Endothelial cell of umbilical vein (primary cell): ENCODE measurements at regions not wholly inside any gene's neighbourhood (a gene's known extent, or its start where the extent isn't known, plus 50 kb on each side); places are given as distances from the start of the nearest gene placed in this dataset.
A peak's percentile ranks its signal among the peaks of the same experiment; 100 is the strongest.

ENCODE experiments used
- BruUV-seq: library from RNA; stranded (reverse); fragments of 400-500 nt; replicated peaks from 2 replicates; lab custom pipeline; 2021; lab: Mats Ljungman, UMichigan
- CTCF ChIA-PET: fragments of 300-600, 350-600 bp; sonication (Branson Sonifier 250); formaldehyde crosslinking; loops from one replicate; lab custom pipeline; 2021; ENCODE audit warnings: antibody characterized with exemption, inconsistent platforms; lab: Charles Lee
- POLR2A ChIA-PET: fragments of 300-600, 350-600 bp; sonication (Branson Sonifier 250); formaldehyde crosslinking; loops from one replicate; lab custom pipeline; 2021; ENCODE audit warnings: antibody characterized with exemption, inconsistent platforms; lab: Charles Lee
- DNase-seq: peaks from one replicate; pipeline ENCODE4 v3.0.0-alpha.2; 2011; ENCODE audit warnings: low read depth, low spot score
- FAIRE-seq: peaks from 2 replicates; lab custom pipeline; 2011; peaks lifted over from hg19 to GRCh38; lab: Jason Lieb, UNC
- H2AFZ ChIP-seq: 2 replicates; pipeline ENCODE4 v1.6.0; 2012; ENCODE audit warnings: low read depth, low read length, control low read depth, inconsistent platforms
- H3K27ac ChIP-seq: 2 replicates; pipeline ENCODE4 v1.5.1; 2011; ENCODE audit warnings: low read depth, mild to moderate bottlenecking, control low read depth, low read length, moderate library complexity; ENCODE audit not compliant: insufficient read depth
- H3K27me3 ChIP-seq, 2 experiments: 2 replicates each; pipeline versions ENCODE4 v1.6.0 to v1.6.1; 2011; ENCODE audit warnings: low read length in 2 of 2, mixed read lengths in 1 of 2; ENCODE audit not compliant: control insufficient read depth in 2 of 2, insufficient read depth in 2 of 2
- H3K36me3 ChIP-seq, 2 experiments: 2 replicates in 1 of 2; 3 replicates in 1 of 2; pipeline ENCODE4 v1.5.1; 2011; ENCODE audit warnings: low read length in 2 of 2, mild to moderate bottlenecking in 1 of 2, moderate library complexity in 1 of 2; ENCODE audit not compliant: control insufficient read depth in 2 of 2, insufficient read depth in 2 of 2; ENCODE audit errors: extremely low read depth in 1 of 2
- H3K4me1 ChIP-seq: 3 replicates; pipeline ENCODE4 v1.5.1; 2011; ENCODE audit warnings: mild to moderate bottlenecking, low read length; ENCODE audit not compliant: control insufficient read depth, insufficient read depth; ENCODE audit errors: extremely low read depth
- H3K4me2 ChIP-seq: 2 replicates; pipeline ENCODE4 v1.6.1; 2011; ENCODE audit warnings: low read length, control low read depth, mixed read lengths; ENCODE audit not compliant: insufficient read depth
- H3K4me3 ChIP-seq, 3 experiments: fragments of 200-600 bp in 1 of 3; sonication (generic), shearing (Covaris generic) in 1 of 3; replicated peaks in 1 of 3; 2 replicates each; pipeline ENCODE4 v1.5.1; 2011 to 2016; ENCODE audit warnings: control low read depth in 3 of 3, low read length in 3 of 3, mild to moderate bottlenecking in 2 of 3, inconsistent platforms in 1 of 3, low read depth in 1 of 3, moderate library complexity in 1 of 3; ENCODE audit not compliant: insufficient read depth in 1 of 3
- H3K79me2 ChIP-seq: 2 replicates; pipeline ENCODE4 v1.6.0; 2012; ENCODE audit warnings: low read length, inconsistent platforms; ENCODE audit not compliant: control insufficient read depth, insufficient read depth
- H3K9ac ChIP-seq: replicated peaks from 2 replicates; pipeline ENCODE3; 2011; ENCODE audit warnings: low read length, control low read depth; ENCODE audit not compliant: insufficient read depth; ENCODE audit errors: extremely low read depth
- H3K9me1 ChIP-seq: replicated peaks from 3 replicates; pipeline ENCODE4 v1.6.0; 2011; ENCODE audit warnings: mild to moderate bottlenecking, low read length; ENCODE audit not compliant: control insufficient read depth, insufficient read depth; ENCODE audit errors: extremely low read depth
- H3K9me3 ChIP-seq: replicated peaks from 2 replicates; pipeline ENCODE4 v1.5.1; 2012; ENCODE audit warnings: low read length, inconsistent platforms; ENCODE audit not compliant: control insufficient read depth, insufficient read depth
- H4K20me1 ChIP-seq: replicated peaks from 2 replicates; pipeline ENCODE3; 2011; ENCODE audit warnings: mild to moderate bottlenecking, low read length; ENCODE audit not compliant: control insufficient read depth, insufficient read depth; ENCODE audit errors: extremely low read depth
- EZH2 ChIP-seq: IDR thresholded peaks from 2 replicates; pipeline ENCODE4 v1.6.1; 2012; ENCODE audit warnings: borderline replicate concordance, low read depth, mild to moderate bottlenecking, moderate library complexity, low read length, inconsistent platforms; ENCODE audit not compliant: severe bottlenecking
- FOS ChIP-seq: IDR thresholded peaks from 2 replicates; pipeline ENCODE4 v1.6.1; 2011; ENCODE audit warnings: mild to moderate bottlenecking, low read length, moderate library complexity, borderline replicate concordance; ENCODE audit not compliant: insufficient read depth
- GATA2 ChIP-seq: IDR thresholded peaks from 2 replicates; pipeline ENCODE4 v1.7.0; 2011; ENCODE audit warnings: low read depth, mild to moderate bottlenecking, moderate library complexity, mixed read lengths, low read length; ENCODE audit not compliant: insufficient read length, insufficient read depth
- JUN ChIP-seq: IDR thresholded peaks from 2 replicates; pipeline ENCODE4 v1.6.1; 2011; ENCODE audit warnings: borderline replicate concordance, low read depth; ENCODE audit not compliant: insufficient read length, insufficient read depth
- MAX ChIP-seq: IDR thresholded peaks from 2 replicates; pipeline ENCODE4 v1.6.1; 2011; ENCODE audit not compliant: insufficient read depth, insufficient read length
- MYC ChIP-seq: IDR thresholded peaks from one replicate; pipeline ENCODE4 v1.6.1; 2011; ENCODE audit warnings: mild to moderate bottlenecking, low read depth, low read length
- POLR2A ChIP-seq: IDR thresholded peaks from 2 replicates; pipeline ENCODE4 v1.6.1; 2012; ENCODE audit warnings: low read depth, mild to moderate bottlenecking, control low read depth, low read length
- POLR2AphosphoS5 ChIP-seq: IDR thresholded peaks from 2 replicates; pipeline ENCODE4 v1.6.1; 2012; ENCODE audit warnings: low read depth, mild to moderate bottlenecking, control low read depth, low read length, moderate library complexity; ENCODE audit not compliant: insufficient read depth
- dilution Hi-C: fragments of 300-500 bp; cut with MboI; formaldehyde crosslinking; loops from one replicate; pipeline ENCODE4 v1.15.0; 2019; ENCODE audit warnings: low sequenced_read_pairs; ENCODE audit not compliant: extremely low pct_ligation_motif_present
- intact Hi-C: fragments of 100-400 bp; cut with micrococcal nuclease; formaldehyde crosslinking; loops from one replicate; pipeline ENCODE4 v1.10.0; 2022
- TF ChIP-seq, protein P1 (sequence below), 2 donors: IDR thresholded peaks; 1 replicate in 1 of 2; 2 replicates in 1 of 2; pipeline ENCODE4 v1.5.1; 2011; ENCODE audit warnings: low read length in 2 of 2, mild to moderate bottlenecking in 2 of 2, moderate library complexity in 2 of 2, control low read depth in 1 of 2, inconsistent platforms in 1 of 2, low read depth in 1 of 2; ENCODE audit not compliant: insufficient read depth in 1 of 2; ENCODE audit errors: extremely low read depth in 1 of 2

- intact Hi-C loops (no loop called here), dilution Hi-C loops (no loop called here)
- no peak overlapping the region for H2AFZ ChIP-seq
- H3K4me1 ChIP-seq, result peaks cover 22% of the 10 kb centered on the region
- no peak overlapping the region for H3K4me2 ChIP-seq
- CTCF ChIA-PET, result interaction anchor here (1.0 to 1.3 kb wide), 4 partner anchors 68 to 261 kb away, joined by 3 to 4 read pairs (median 4); no protein-coding TSS in a partner anchor
- no peak overlapping the region for H3K9ac ChIP-seq
- no peak overlapping the region for H3K27ac ChIP-seq
- no peaks in the 10 kb centered on the region for H3K9me1 ChIP-seq
- no peaks in the 10 kb centered on the region for H3K36me3 ChIP-seq
- POLR2A ChIA-PET, result no interaction called here
- no peaks in the 10 kb centered on the region for H3K9me3 ChIP-seq
- no peak for TF ChIP-seq POLR2A
- TF ChIP-seq GATA2, result no peak
- TF ChIP-seq JUN, result no peak
- TF ChIP-seq MAX, result no peak
- no peak for TF ChIP-seq FOS
- no peak for TF ChIP-seq EZH2
- TF ChIP-seq MYC, result no peak
- TF ChIP-seq POLR2AphosphoS5, result no peak
- TF ChIP-seq, protein P1, sequence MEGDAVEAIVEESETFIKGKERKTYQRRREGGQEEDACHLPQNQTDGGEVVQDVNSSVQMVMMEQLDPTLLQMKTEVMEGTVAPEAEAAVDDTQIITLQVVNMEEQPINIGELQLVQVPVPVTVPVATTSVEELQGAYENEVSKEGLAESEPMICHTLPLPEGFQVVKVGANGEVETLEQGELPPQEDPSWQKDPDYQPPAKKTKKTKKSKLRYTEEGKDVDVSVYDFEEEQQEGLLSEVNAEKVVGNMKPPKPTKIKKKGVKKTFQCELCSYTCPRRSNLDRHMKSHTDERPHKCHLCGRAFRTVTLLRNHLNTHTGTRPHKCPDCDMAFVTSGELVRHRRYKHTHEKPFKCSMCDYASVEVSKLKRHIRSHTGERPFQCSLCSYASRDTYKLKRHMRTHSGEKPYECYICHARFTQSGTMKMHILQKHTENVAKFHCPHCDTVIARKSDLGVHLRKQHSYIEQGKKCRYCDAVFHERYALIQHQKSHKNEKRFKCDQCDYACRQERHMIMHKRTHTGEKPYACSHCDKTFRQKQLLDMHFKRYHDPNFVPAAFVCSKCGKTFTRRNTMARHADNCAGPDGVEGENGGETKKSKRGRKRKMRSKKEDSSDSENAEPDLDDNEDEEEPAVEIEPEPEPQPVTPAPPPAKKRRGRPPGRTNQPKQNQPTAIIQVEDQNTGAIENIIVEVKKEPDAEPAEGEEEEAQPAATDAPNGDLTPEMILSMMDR (IDR thresholded peaks at IDR 0.05; ENCODE audit: extremely low read depth in 1 of 2, insufficient read depth in 1 of 2, low read depth in 1 of 2, low read length in 2 of 2), result no peak
- no peaks in the 10 kb centered on the region for H3K79me2 ChIP-seq
- H3K27me3 ChIP-seq, result no peaks in the 10 kb centered on the region
- no peak for FAIRE-seq
- DNase-seq, result peak; percentile 38
- H4K20me1 ChIP-seq, result no peaks in the 10 kb centered on the region
- H3K4me3 ChIP-seq, result no peak overlapping the region
- no TSS peak for BruUV-seq
Measured at GRCh38 chr1:60503266-60503925, 429.8 kb upstream of the C1orf87 start.
